Suppressor macrophage treated with lipopolysaccharide for 4 hours (primary cell): ENCODE measurements at regions not wholly inside any gene's neighbourhood (a gene's known extent, or its start where the extent isn't known, plus 50 kb on each side); places are given as distances from the start of the nearest gene placed in this dataset.
A peak's percentile ranks its signal among the peaks of the same experiment; 100 is the strongest.
"Not testable (repeated sequence)": the region's sequence is repeated elsewhere in the genome, so short reads cannot be mapped to it uniquely, and the experiment has no call there.

Experiments used
- DNase-seq: peaks from one replicate; pipeline ENCODE4 v3.0.0-alpha.2; 2020

- DNase-seq = no peak
These were observed 376.9 kb upstream of the NRG3 start for GRCh38 chr10:81498011-81498551.

- DNase-seq = no peak
These were observed 372.2 kb upstream of the NRG3 start for GRCh38 chr10:81502677-81503359.

- not testable (repeated sequence) for DNase-seq
These were observed 369.2 kb upstream of the NRG3 start for GRCh38 chr10:81505777-81506176.

GRCh38 chr10:81514811-81515210 lies 360.2 kb upstream of the NRG3 start:
- DNase-seq = no peak

GRCh38 chr10:81520688-81521087 lies 354.3 kb upstream of the NRG3 start:
- DNase-seq = no peak

- DNase-seq = no peak
These were observed 350.5 kb upstream of the NRG3 start for GRCh38 chr10:81524467-81524866.

- DNase-seq = no peak
These were observed 342.6 kb upstream of the NRG3 start for GRCh38 chr10:81532403-81532802.

- DNase-seq = no peak
These were observed 340.0 kb upstream of the NRG3 start for GRCh38 chr10:81534991-81535390.

GRCh38 chr10:81541517-81541916 lies 333.5 kb upstream of the NRG3 start:
- DNase-seq = no peak

GRCh38 chr10:81546243-81546642 lies 328.8 kb upstream of the NRG3 start:
- DNase-seq = no peak

- no peak for DNase-seq
These were observed 326.8 kb upstream of the NRG3 start for GRCh38 chr10:81548160-81548559.

- DNase-seq = peak; percentile 0
These were observed 310.9 kb upstream of the NRG3 start for GRCh38 chr10:81564143-81564542.

GRCh38 chr10:81569488-81569887 lies 305.5 kb upstream of the NRG3 start:
- DNase-seq = no peak

GRCh38 chr10:81570349-81570748 lies 304.6 kb upstream of the NRG3 start:
- no peak for DNase-seq

GRCh38 chr10:81570878-81571794 lies 303.9 kb upstream of the NRG3 start:
- no peak for DNase-seq

- DNase-seq = no peak
These were observed 300.0 kb upstream of the NRG3 start for GRCh38 chr10:81575036-81575435.

GRCh38 chr10:81576336-81576735 lies 298.7 kb upstream of the NRG3 start:
- no peak for DNase-seq

GRCh38 chr10:81594991-81595390 lies 280.0 kb upstream of the NRG3 start:
- no peak for DNase-seq

GRCh38 chr10:81600185-81600584 lies 274.8 kb upstream of the NRG3 start:
- DNase-seq = no peak

GRCh38 chr10:81603106-81603620 lies 271.8 kb upstream of the NRG3 start:
- DNase-seq = no peak

- not testable (repeated sequence) for DNase-seq
These were observed 230.5 kb upstream of the NRG3 start for GRCh38 chr10:81644485-81644884.

- DNase-seq = no peak
These were observed 219.0 kb upstream of the NRG3 start for GRCh38 chr10:81655986-81656385.

- no peak for DNase-seq
These were observed 212.2 kb upstream of the NRG3 start for GRCh38 chr10:81662837-81663236.

- not testable (repeated sequence) for DNase-seq
These were observed 210.2 kb upstream of the NRG3 start for GRCh38 chr10:81664800-81665199.
